Activated CD4-positive, alpha-beta T cell treated with anti-CD3 and anti-CD28 coated beads, Interleukin-2, amount 10 ng/mL, durations not matched to agents 24 days and 14 days (primary cell): ENCODE measurements at regions not wholly inside any gene's neighbourhood (a gene's known extent, or its start where the extent isn't known, plus 50 kb on each side); places are given as distances from the start of the nearest gene placed in this dataset.
"Not testable (repeated sequence)": the region's sequence is repeated elsewhere in the genome, so short reads cannot be mapped to it uniquely, and the experiment has no call there.

Experiments used
- DNase-seq: peaks from one replicate; pipeline ENCODE4 v3.0.0; 2022
- H3K27ac Mint-ChIP-seq: one replicate; pipeline ENCODE4 v1.8.0; 2022; ENCODE audit warnings: mild to moderate bottlenecking, mixed read lengths
- H3K27me3 Mint-ChIP-seq: one replicate; pipeline ENCODE4 v1.8.0; 2022; ENCODE audit warnings: mixed read lengths
- H3K36me3 Mint-ChIP-seq: one replicate; pipeline ENCODE4 v1.8.0; 2022; ENCODE audit warnings: low read depth, mild to moderate bottlenecking, mixed read lengths
- H3K4me1 Mint-ChIP-seq: one replicate; pipeline ENCODE4 v1.8.0; 2021; ENCODE audit warnings: mixed read lengths
- H3K4me3 Mint-ChIP-seq: one replicate; pipeline ENCODE4 v1.8.0; 2022; ENCODE audit warnings: mild to moderate bottlenecking, moderate library complexity, mixed read lengths
- H3K9me3 Mint-ChIP-seq: one replicate; pipeline ENCODE4 v1.8.0; 2021; ENCODE audit warnings: mixed read lengths
- intact Hi-C: fragments of 100-400 bp; cut with micrococcal nuclease; formaldehyde crosslinking; loops from one replicate; pipeline ENCODE4 v1.15.1; 2023

GRCh38 chr6:139895205-139895793 is 520.9 kb upstream of the CITED2 start:
- no peak for DNase-seq
- Mint-ChIP-seq H3K4me1 (no peaks in the 10 kb centered on the region), H3K36me3 (no peaks in the 10 kb centered on the region), H3K27me3 (peaks cover 10% of the 10 kb centered on the region), H3K4me3 (no peak overlapping the region), H3K27ac (no peak overlapping the region), H3K9me3 (no peaks in the 10 kb centered on the region)
- intact Hi-C loops: loop anchor here (10.0 kb wide), 1 partner anchor 520 kb away; the partner anchor contains the start of gene CITED2

DNA sequence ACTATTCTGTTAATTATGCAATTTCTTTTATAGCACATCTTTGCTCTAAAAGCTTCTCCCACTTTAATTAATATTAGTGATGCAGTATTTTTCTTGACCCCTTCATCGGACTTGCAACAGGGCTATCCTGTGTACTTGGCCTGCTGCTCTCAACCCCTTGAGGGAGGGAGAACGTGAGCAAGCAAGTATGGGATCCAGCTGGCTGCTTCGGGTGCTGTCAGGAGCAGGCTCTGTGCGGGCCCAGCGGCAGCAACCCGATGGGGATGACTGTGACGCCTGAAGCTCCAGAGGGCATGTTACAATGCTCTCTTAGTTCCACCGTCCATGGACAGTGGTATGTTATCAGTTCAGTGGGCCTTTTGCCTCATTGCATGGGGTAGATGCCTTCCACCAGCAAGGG is 519.8 kb upstream of the CITED2 start:
- Mint-ChIP-seq H3K4me1 (no peaks in the 10 kb centered on the region), H3K27me3 (peaks cover 7% of the 10 kb centered on the region), H3K9me3 (no peaks in the 10 kb centered on the region), H3K36me3 (no peaks in the 10 kb centered on the region), H3K27ac (no peak overlapping the region), H3K4me3 (no peak overlapping the region)
- no peak for DNase-seq
- intact Hi-C loops: loop anchor here (10.0 kb wide), 1 partner anchor 519 kb away; the partner anchor contains the start of gene CITED2

DNA sequence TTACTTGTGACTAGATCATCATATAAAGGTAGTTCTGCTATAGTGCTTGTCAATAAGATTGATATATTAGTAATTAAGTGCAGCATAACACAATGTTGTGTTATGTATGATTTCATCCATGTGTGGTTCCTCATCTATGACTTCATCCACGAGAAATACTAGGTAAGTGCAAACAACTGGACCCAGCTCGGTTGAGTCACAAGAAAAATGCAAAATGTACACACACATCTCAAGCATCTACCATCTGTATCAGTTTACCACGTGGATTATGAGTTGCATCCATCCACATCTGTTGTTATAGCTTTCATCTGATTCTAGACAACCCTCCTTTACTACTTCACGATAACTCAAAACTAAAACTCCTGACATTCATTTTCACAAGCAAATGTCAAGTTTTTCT is 517.0 kb upstream of the CITED2 start:
- peaks cover 7% of the 10 kb centered on the region for H3K27me3 Mint-ChIP-seq
- DNase-seq: no peak
- no peaks in the 10 kb centered on the region for H3K36me3 Mint-ChIP-seq

GRCh38 chr6:139888681-139889122 is 514.3 kb upstream of the CITED2 start:
- intact Hi-C loops: no loop called here
- H3K4me1 Mint-ChIP-seq: no peaks in the 10 kb centered on the region

More for the DNA sequence above, 517.0 kb upstream of the CITED2 start:
- Mint-ChIP-seq H3K27ac (no peak overlapping the region), H3K4me1 (no peaks in the 10 kb centered on the region), H3K9me3 (no peaks in the 10 kb centered on the region), H3K4me3 (no peak overlapping the region)
- intact Hi-C loops: loop anchor here (10.0 kb wide), 1 partner anchor 517 kb away; the partner anchor contains the start of gene CITED2

DNA sequence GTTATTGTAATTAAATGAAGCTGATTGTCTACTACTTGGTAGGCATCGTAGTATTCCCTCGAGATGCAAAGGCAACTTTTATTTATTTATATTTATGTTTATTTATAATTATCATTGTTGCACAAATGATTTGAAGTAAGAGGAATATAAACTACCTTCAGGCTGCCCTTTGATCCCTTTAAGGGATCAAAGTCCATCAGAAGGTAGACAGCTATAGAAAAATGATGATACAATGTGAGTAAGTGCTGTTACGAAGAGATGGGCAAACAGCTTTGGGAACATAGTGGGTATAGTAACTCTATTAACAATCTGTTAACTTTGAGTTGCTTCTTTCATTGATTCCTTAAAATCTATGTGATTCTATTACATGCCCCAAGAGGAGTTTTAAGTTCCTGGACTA is 512.8 kb upstream of the CITED2 start:
- Mint-ChIP-seq H3K9me3 (no peaks in the 10 kb centered on the region), H3K36me3 (no peaks in the 10 kb centered on the region), H3K27me3 (peaks cover 9% of the 10 kb centered on the region), H3K27ac (no peak overlapping the region), H3K4me1 (peaks cover under 1% of the 10 kb centered on the region), H3K4me3 (no peak overlapping the region)
- no peak for DNase-seq
- intact Hi-C loops: no loop called here

More at GRCh38 chr6:139888681-139889122, 514.3 kb upstream of the CITED2 start:
- H3K27ac Mint-ChIP-seq: no peak overlapping the region
- no peaks in the 10 kb centered on the region for H3K9me3 Mint-ChIP-seq
- no peak for DNase-seq
- H3K27me3 Mint-ChIP-seq: peaks cover 9% of the 10 kb centered on the region
- no peaks in the 10 kb centered on the region for H3K36me3 Mint-ChIP-seq
- no peak overlapping the region for H3K4me3 Mint-ChIP-seq

- no peak overlapping the region for H3K4me3 Mint-ChIP-seq
- intact Hi-C loops: no loop called here
- H3K4me1 Mint-ChIP-seq: peaks cover 2% of the 10 kb centered on the region
- H3K27me3 Mint-ChIP-seq: peaks cover 9% of the 10 kb centered on the region
- H3K36me3 Mint-ChIP-seq: no peaks in the 10 kb centered on the region
- H3K27ac Mint-ChIP-seq: no peak overlapping the region
- DNase-seq: no peak
- H3K9me3 Mint-ChIP-seq: no peaks in the 10 kb centered on the region
Observed at GRCh38 chr6:139886396-139886795, 511.9 kb upstream of the CITED2 start.

- intact Hi-C loops: no loop called here
- H3K27me3 Mint-ChIP-seq: peaks cover 9% of the 10 kb centered on the region
- no peak for DNase-seq
- peaks cover 4% of the 10 kb centered on the region for H3K4me1 Mint-ChIP-seq
- no peaks in the 10 kb centered on the region for H3K9me3 Mint-ChIP-seq
- no peak overlapping the region for H3K27ac Mint-ChIP-seq
- H3K4me3 Mint-ChIP-seq: no peak overlapping the region
- no peaks in the 10 kb centered on the region for H3K36me3 Mint-ChIP-seq
Observed at GRCh38 chr6:139885909-139886308, 511.5 kb upstream of the CITED2 start.

- intact Hi-C loops: loop anchor here (5.0 kb wide), 2 partner anchors 1039 to 1679 kb away; no protein-coding TSS in a partner anchor
- no peak for DNase-seq
- H3K4me1 Mint-ChIP-seq: peaks cover 4% of the 10 kb centered on the region
- no peak overlapping the region for H3K27ac Mint-ChIP-seq
- H3K36me3 Mint-ChIP-seq: no peaks in the 10 kb centered on the region
- no peaks in the 10 kb centered on the region for H3K9me3 Mint-ChIP-seq
- no peak overlapping the region for H3K4me3 Mint-ChIP-seq
- peaks cover 11% of the 10 kb centered on the region for H3K27me3 Mint-ChIP-seq
Observed at GRCh38 chr6:139883776-139884175, 509.3 kb upstream of the CITED2 start.

DNA sequence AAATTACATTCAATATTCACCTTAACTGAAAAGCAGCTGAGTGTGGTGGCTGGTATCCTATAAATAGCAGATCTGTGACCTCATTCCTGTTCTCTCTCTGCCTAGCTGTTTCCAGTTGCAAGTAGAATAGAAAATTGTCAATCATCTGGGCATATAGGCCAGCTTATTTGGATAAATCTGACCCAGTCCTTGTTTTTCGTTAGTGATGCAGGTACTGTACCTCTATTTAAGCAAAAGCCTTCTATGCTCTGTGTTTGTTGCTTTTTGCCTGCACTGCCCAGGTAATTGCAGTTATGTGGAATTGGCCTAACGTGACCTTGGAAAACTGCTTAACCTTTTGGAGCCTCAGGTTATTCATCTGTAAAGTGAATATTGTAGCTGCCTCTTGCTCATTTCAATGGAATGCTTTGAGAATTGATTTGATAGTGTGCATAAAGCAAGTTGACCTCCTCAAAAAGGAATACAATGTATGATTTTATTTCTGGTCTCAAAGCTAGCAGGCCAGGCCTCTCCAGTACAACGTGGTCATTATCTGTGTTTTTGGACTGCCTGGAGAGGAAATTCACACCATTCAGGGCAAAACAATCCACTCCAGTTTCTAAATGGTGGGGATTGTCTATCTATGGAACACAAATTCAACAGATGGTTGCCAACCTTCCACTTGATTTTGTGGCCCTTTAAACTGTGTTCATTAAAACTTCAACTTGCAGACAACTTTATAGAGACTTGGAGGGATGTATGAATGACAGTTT is 508.7 kb upstream of the CITED2 start:
- Mint-ChIP-seq H3K4me1 (peaks cover 4% of the 10 kb centered on the region), H3K9me3 (no peaks in the 10 kb centered on the region), H3K36me3 (no peaks in the 10 kb centered on the region), H3K27me3 (peaks cover 5% of the 10 kb centered on the region), H3K4me3 (no peak overlapping the region), H3K27ac (no peak overlapping the region)
- peak; percentile 29 for DNase-seq
- intact Hi-C loops: loop anchor here (5.0 kb wide), 2 partner anchors 1039 to 1679 kb away; no protein-coding TSS in a partner anchor

GRCh38 chr6:139882234-139882633 is 507.8 kb upstream of the CITED2 start:
- intact Hi-C loops: loop anchor here (5.0 kb wide), 2 partner anchors 1040 to 1680 kb away; no protein-coding TSS in a partner anchor
- H3K27me3 Mint-ChIP-seq: peaks cover 4% of the 10 kb centered on the region
- H3K4me3 Mint-ChIP-seq: no peak overlapping the region
- DNase-seq: no peak
- H3K9me3 Mint-ChIP-seq: no peaks in the 10 kb centered on the region
- peaks cover 4% of the 10 kb centered on the region for H3K4me1 Mint-ChIP-seq
- no peak overlapping the region for H3K27ac Mint-ChIP-seq
- H3K36me3 Mint-ChIP-seq: no peaks in the 10 kb centered on the region

DNA sequence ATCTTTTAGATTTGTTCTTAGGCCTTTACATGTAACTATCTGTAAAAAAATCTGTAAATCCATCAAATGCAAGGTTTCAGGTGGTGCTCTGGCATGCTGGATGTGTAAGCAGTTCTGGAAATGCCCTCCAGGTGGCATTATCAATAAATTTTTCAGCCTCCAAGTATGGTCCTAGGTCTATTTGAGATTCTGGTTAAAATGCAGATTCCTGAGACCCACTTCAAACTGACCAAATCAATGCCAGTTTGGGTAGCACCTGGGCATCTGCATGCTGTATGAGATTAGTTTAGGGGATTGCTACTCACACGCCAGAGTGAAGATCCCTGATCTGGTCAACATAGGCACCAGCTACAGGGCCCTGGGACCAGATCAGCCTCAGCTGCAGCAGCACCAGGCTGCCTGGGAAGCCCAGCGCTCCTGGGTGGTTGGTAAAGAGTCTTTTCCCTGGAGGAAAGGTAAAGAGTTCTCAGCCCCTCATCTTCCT is 507.3 kb upstream of the CITED2 start:
- Mint-ChIP-seq H3K36me3 (no peaks in the 10 kb centered on the region), H3K27ac (no peak overlapping the region), H3K27me3 (peaks cover 4% of the 10 kb centered on the region), H3K4me3 (no peak overlapping the region), H3K9me3 (no peaks in the 10 kb centered on the region), H3K4me1 (peaks cover 4% of the 10 kb centered on the region)
- peak; percentile 71 for DNase-seq
- intact Hi-C loops: loop anchor here (5.0 kb wide), 2 partner anchors 1041 to 1681 kb away; no protein-coding TSS in a partner anchor

- no peak for DNase-seq
- Mint-ChIP-seq H3K9me3 (no peaks in the 10 kb centered on the region), H3K27me3 (peaks cover 3% of the 10 kb centered on the region), H3K27ac (no peak overlapping the region), H3K36me3 (no peaks in the 10 kb centered on the region), H3K4me1 (peaks cover 4% of the 10 kb centered on the region), H3K4me3 (no peak overlapping the region)
- intact Hi-C loops: loop anchor here (5.0 kb wide), 2 partner anchors 1041 to 1681 kb away; no protein-coding TSS in a partner anchor
Observed at GRCh38 chr6:139881236-139881635, 506.8 kb upstream of the CITED2 start.

GRCh38 chr6:139879823-139880356 is 505.4 kb upstream of the CITED2 start:
- peaks cover 5% of the 10 kb centered on the region for H3K27me3 Mint-ChIP-seq
- H3K4me1 Mint-ChIP-seq: peaks cover 4% of the 10 kb centered on the region
- no peak for DNase-seq
- no peaks in the 10 kb centered on the region for H3K36me3 Mint-ChIP-seq
- H3K27ac Mint-ChIP-seq: no peak overlapping the region
- intact Hi-C loops: loop anchor here (5.0 kb wide), 2 partner anchors 1042 to 1682 kb away; no protein-coding TSS in a partner anchor
- H3K9me3 Mint-ChIP-seq: no peaks in the 10 kb centered on the region
- H3K4me3 Mint-ChIP-seq: no peak overlapping the region

GRCh38 chr6:139879241-139879640 is 504.8 kb upstream of the CITED2 start:
- DNase-seq, H3K27ac Mint-ChIP-seq, H3K4me3 Mint-ChIP-seq, H3K4me1 Mint-ChIP-seq, H3K36me3 Mint-ChIP-seq, intact Hi-C loops, H3K27me3 Mint-ChIP-seq, H3K9me3 Mint-ChIP-seq: not testable (repeated sequence)
